GM18867 (cell line): ENCODE measurements at regions not wholly inside any gene's neighbourhood (a gene's known extent, or its start where the extent isn't known, plus 50 kb on each side); places are given as distances from the start of the nearest gene placed in this dataset.
"Not testable (repeated sequence)": the region's sequence is repeated elsewhere in the genome, so short reads cannot be mapped to it uniquely, and the experiment has no call there.

Experiments used
- ATAC-seq: cut with Tn5 transposase; IDR thresholded peaks from one replicate; pipeline ENCODE4 v1.9.1; 2021; ENCODE audit warnings: mild to moderate bottlenecking, moderate library complexity; ENCODE audit not compliant: unreplicated experiment

GRCh38 chr2:12017499-12018157 lies 271.2 kb downstream of the LPIN1 start:
- ATAC-seq = no peak

- not testable (repeated sequence) for ATAC-seq
Observed at GRCh38 chr2:12018726-12019125, 272.3 kb downstream of the LPIN1 start.

GRCh38 chr2:12020833-12021469 lies 274.5 kb downstream of the LPIN1 start:
- no peak for ATAC-seq

- ATAC-seq = not testable (repeated sequence)
Observed at GRCh38 chr2:12024197-12024907, 277.9 kb downstream of the LPIN1 start.

GRCh38 chr2:12027136-12027535 lies 280.7 kb downstream of the LPIN1 start:
- no peak for ATAC-seq

- ATAC-seq = no peak
Observed at GRCh38 chr2:12031866-12032265, 285.4 kb downstream of the LPIN1 start.

- peak; percentile 88 for ATAC-seq
Observed at GRCh38 chr2:12032398-12032797, 286.0 kb downstream of the LPIN1 start.

- no peak for ATAC-seq
Observed at GRCh38 chr2:12032975-12033374, 286.5 kb downstream of the LPIN1 start.

- ATAC-seq = no peak
Observed at GRCh38 chr2:12033494-12033893, 287.1 kb downstream of the LPIN1 start.

GRCh38 chr2:12034382-12034781 lies 287.9 kb downstream of the LPIN1 start:
- ATAC-seq = no peak

GRCh38 chr2:12035029-12035720 lies 288.7 kb downstream of the LPIN1 start:
- no peak for ATAC-seq

GRCh38 chr2:12035956-12036639 lies 289.7 kb downstream of the LPIN1 start:
- no peak for ATAC-seq

GRCh38 chr2:12036640-12036983 lies 290.2 kb downstream of the LPIN1 start:
- ATAC-seq = no peak

GRCh38 chr2:12037301-12037700 lies 290.9 kb downstream of the LPIN1 start:
- ATAC-seq = no peak

- ATAC-seq = no peak
Observed at GRCh38 chr2:12041236-12041635, 294.8 kb downstream of the LPIN1 start.

- ATAC-seq = no peak
Observed at GRCh38 chr2:12043131-12043530, 296.7 kb downstream of the LPIN1 start.

GRCh38 chr2:12044857-12045256 lies 298.4 kb downstream of the LPIN1 start:
- peak; percentile 62 for ATAC-seq

GRCh38 chr2:12045864-12046291 lies 299.4 kb downstream of the LPIN1 start:
- peak; percentile 59 for ATAC-seq

GRCh38 chr2:12046641-12047040 lies 300.2 kb downstream of the LPIN1 start:
- ATAC-seq = no peak

GRCh38 chr2:12047761-12048160 lies 301.3 kb downstream of the LPIN1 start:
- ATAC-seq = no peak

- ATAC-seq = no peak
Observed at GRCh38 chr2:12048550-12048949, 302.1 kb downstream of the LPIN1 start.
